ENCODE measurements at regions not wholly inside any gene's neighbourhood (a gene's known extent, or its start where the extent isn't known, plus 50 kb on each side); places are given as distances from the start of the nearest gene placed in this dataset.
"Not testable (repeated sequence)": the region's sequence is repeated elsewhere in the genome, so short reads cannot be mapped to it uniquely, and the experiment has no call there.

GRCh38 chr11:97620007-97620406 is 1230.2 kb downstream of the JRKL start:
- H3K4me1 Mint-ChIP-seq = no peaks in the 10 kb centered on the region
- H3K4me1 ChIP-seq (ENCODE audit: control insufficient read depth, insufficient read depth, low read length, poor library complexity, severe bottlenecking) = no peaks in the 10 kb centered on the region
- no peak overlapping the region for H3K4me3 Mint-ChIP-seq
- H3K9me3 ChIP-seq (ENCODE audit: control insufficient read depth in 2 of 2, low read length in 2 of 2) = peaks cover 0 to 5% of the 10 kb centered on the region in 2 experiments
- peaks cover 5 to 20% (median 8%) of the 10 kb centered on the region in 7 donors for H3K9me3 Mint-ChIP-seq
- no peaks in the 10 kb centered on the region for H3K27me3 ChIP-seq (ENCODE audit: control insufficient read depth, insufficient read depth, low read length)
- H3K36me3 ChIP-seq (ENCODE audit: control insufficient read depth, insufficient read depth, low read length) = no peaks in the 10 kb centered on the region
- no peak for DNase-seq
- H3K27ac ChIP-seq (ENCODE audit: insufficient read depth, low read length, poor library complexity, severe bottlenecking) = no peak overlapping the region
- no peaks in the 10 kb centered on the region for H3K36me3 Mint-ChIP-seq
- no peak for ATAC-seq (ENCODE audit: low read depth in 2 of 2)
- H3K4me3 ChIP-seq (ENCODE audit: low read depth, low read length) = no peak overlapping the region
- no peak overlapping the region for H3K27ac Mint-ChIP-seq
- no peaks in the 10 kb centered on the region for H3K27me3 Mint-ChIP-seq

DNA sequence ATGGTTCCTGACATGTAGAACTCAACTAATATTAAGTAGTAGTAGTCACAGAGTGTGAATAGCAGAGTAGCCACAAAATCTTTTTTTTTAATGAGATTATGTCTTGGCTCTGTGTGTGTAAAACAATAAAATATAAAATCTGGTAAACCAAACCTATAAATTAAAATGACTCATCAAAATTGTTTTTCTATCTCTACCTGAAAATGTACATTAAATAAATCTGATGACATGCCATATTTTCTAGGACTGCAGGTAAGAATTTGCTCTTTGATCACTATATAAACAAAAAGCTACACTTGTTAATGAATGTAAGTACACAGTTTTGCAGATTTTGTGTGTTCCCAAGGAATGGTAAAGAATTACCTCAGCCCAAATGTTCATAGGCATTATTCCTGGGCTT is 1231.5 kb downstream of the JRKL start:
- Histone ChIP-seq H3K4me1 (ENCODE audit: control insufficient read depth, insufficient read depth, low read length, poor library complexity, severe bottlenecking) (no peaks in the 10 kb centered on the region), H3K9me3 (ENCODE audit: control insufficient read depth in 2 of 2, low read length in 2 of 2) (peaks cover 3 to 5% of the 10 kb centered on the region in 2 experiments), H3K36me3 (ENCODE audit: control insufficient read depth, insufficient read depth, low read length) (no peaks in the 10 kb centered on the region), H3K4me3 (ENCODE audit: low read depth, low read length) (no peak overlapping the region), H3K27me3 (ENCODE audit: control insufficient read depth, insufficient read depth, low read length) (no peaks in the 10 kb centered on the region), H3K27ac (ENCODE audit: insufficient read depth, low read length, poor library complexity, severe bottlenecking) (no peak overlapping the region)
- H3K27ac Mint-ChIP-seq = no peak overlapping the region
- peaks cover 5 to 20% (median 8%) of the 10 kb centered on the region in 7 donors for H3K9me3 Mint-ChIP-seq
- H3K4me1 Mint-ChIP-seq = no peaks in the 10 kb centered on the region
- no peaks in the 10 kb centered on the region for H3K27me3 Mint-ChIP-seq
- DNase-seq (no peak), ATAC-seq (ENCODE audit: low read depth in 2 of 2) (no peak)
- H3K36me3 Mint-ChIP-seq = no peaks in the 10 kb centered on the region
- no peak overlapping the region for H3K4me3 Mint-ChIP-seq

- no peaks in the 10 kb centered on the region for H3K4me1 Mint-ChIP-seq
- no peaks in the 10 kb centered on the region for H3K27me3 Mint-ChIP-seq
- no peaks in the 10 kb centered on the region for H3K36me3 Mint-ChIP-seq
- no peak overlapping the region for H3K4me3 ChIP-seq (ENCODE audit: low read depth, low read length)
- ATAC-seq (ENCODE audit: low read depth in 2 of 2) (no peak), DNase-seq (no peak)
- H3K9me3 ChIP-seq (ENCODE audit: control insufficient read depth in 2 of 2, low read length in 2 of 2) = peaks cover 3 to 5% of the 10 kb centered on the region in 2 experiments
- no peaks in the 10 kb centered on the region for H3K4me1 ChIP-seq (ENCODE audit: control insufficient read depth, insufficient read depth, low read length, poor library complexity, severe bottlenecking)
- peaks cover 4 to 14% (median 6%) of the 10 kb centered on the region in 7 donors for H3K9me3 Mint-ChIP-seq
- no peaks in the 10 kb centered on the region for H3K27me3 ChIP-seq (ENCODE audit: control insufficient read depth, insufficient read depth, low read length)
- H3K4me3 Mint-ChIP-seq = no peak overlapping the region
- H3K27ac Mint-ChIP-seq = no peak overlapping the region
- H3K36me3 ChIP-seq (ENCODE audit: control insufficient read depth, insufficient read depth, low read length) = no peaks in the 10 kb centered on the region
- H3K27ac ChIP-seq (ENCODE audit: insufficient read depth, low read length, poor library complexity, severe bottlenecking) = no peak overlapping the region
Observed at GRCh38 chr11:97622795-97623194, 1233.0 kb downstream of the JRKL start.

DNA sequence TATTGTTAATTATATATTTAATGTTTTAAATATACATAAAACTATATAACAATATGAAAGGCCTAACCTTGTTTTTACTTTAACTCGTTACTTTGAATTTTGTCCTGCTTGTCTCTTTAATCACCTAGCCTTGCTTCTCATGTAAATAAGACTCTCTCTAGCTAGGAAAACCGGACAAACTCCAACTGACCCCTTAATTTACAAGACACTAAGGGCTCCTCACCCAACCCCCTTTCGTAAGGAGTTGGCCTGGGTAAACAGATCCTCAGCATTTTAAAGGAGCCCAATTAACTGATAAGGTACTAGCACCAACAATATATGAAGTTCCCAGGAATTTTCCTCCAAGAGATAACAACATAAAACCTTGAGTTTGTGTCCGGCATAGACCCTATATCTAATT is 1246.9 kb downstream of the JRKL start:
- not testable (repeated sequence) for H3K27me3 ChIP-seq (ENCODE audit: control insufficient read depth, insufficient read depth, low read length); H3K27me3 Mint-ChIP-seq; DNase-seq; ATAC-seq (ENCODE audit: low read depth in 2 of 2); H3K4me3 Mint-ChIP-seq; H3K27ac ChIP-seq (ENCODE audit: insufficient read depth, low read length, poor library complexity, severe bottlenecking); H3K4me1 Mint-ChIP-seq; H3K36me3 ChIP-seq (ENCODE audit: control insufficient read depth, insufficient read depth, low read length); H3K4me1 ChIP-seq (ENCODE audit: control insufficient read depth, insufficient read depth, low read length, poor library complexity, severe bottlenecking); H3K36me3 Mint-ChIP-seq; H3K4me3 ChIP-seq (ENCODE audit: low read depth, low read length); H3K27ac Mint-ChIP-seq; H3K9me3 ChIP-seq (ENCODE audit: control insufficient read depth in 2 of 2, low read length in 2 of 2)
- H3K9me3 Mint-ChIP-seq = peaks cover 3 to 28% (median 10%) of the 10 kb centered on the region in 7 donors

GRCh38 chr11:97637701-97638100 is 1247.9 kb downstream of the JRKL start:
- Histone ChIP-seq H3K27ac (ENCODE audit: insufficient read depth, low read length, poor library complexity, severe bottlenecking) (no peak overlapping the region), H3K36me3 (ENCODE audit: control insufficient read depth, insufficient read depth, low read length) (no peaks in the 10 kb centered on the region), H3K4me1 (ENCODE audit: control insufficient read depth, insufficient read depth, low read length, poor library complexity, severe bottlenecking) (no peaks in the 10 kb centered on the region), H3K27me3 (ENCODE audit: control insufficient read depth, insufficient read depth, low read length) (no peaks in the 10 kb centered on the region), H3K4me3 (ENCODE audit: low read depth, low read length) (no peak overlapping the region), H3K9me3 (ENCODE audit: control insufficient read depth in 2 of 2, low read length in 2 of 2) (no peaks in the 10 kb centered on the region)
- Mint-ChIP-seq H3K36me3 (no peaks in the 10 kb centered on the region), H3K27me3 (no peaks in the 10 kb centered on the region), H3K4me3 (no peak overlapping the region), H3K27ac (no peak overlapping the region), H3K4me1 (no peaks in the 10 kb centered on the region), H3K9me3 (peaks cover 2 to 28% (median 10%) of the 10 kb centered on the region in 7 donors)
- DNase-seq (no peak), ATAC-seq (ENCODE audit: low read depth in 2 of 2) (no peak)

GRCh38 chr11:97638641-97639224 is 1248.9 kb downstream of the JRKL start:
- Histone ChIP-seq H3K27me3 (ENCODE audit: control insufficient read depth, insufficient read depth, low read length) (no peaks in the 10 kb centered on the region), H3K36me3 (ENCODE audit: control insufficient read depth, insufficient read depth, low read length) (no peaks in the 10 kb centered on the region), H3K4me1 (ENCODE audit: control insufficient read depth, insufficient read depth, low read length, poor library complexity, severe bottlenecking) (no peaks in the 10 kb centered on the region), H3K27ac (ENCODE audit: insufficient read depth, low read length, poor library complexity, severe bottlenecking) (no peak overlapping the region), H3K9me3 (ENCODE audit: control insufficient read depth in 2 of 2, low read length in 2 of 2) (no peaks in the 10 kb centered on the region), H3K4me3 (ENCODE audit: low read depth, low read length) (no peak overlapping the region)
- H3K4me3 Mint-ChIP-seq = no peak overlapping the region
- H3K27me3 Mint-ChIP-seq = no peaks in the 10 kb centered on the region
- peaks cover 2 to 28% (median 10%) of the 10 kb centered on the region in 7 donors for H3K9me3 Mint-ChIP-seq
- H3K4me1 Mint-ChIP-seq = no peaks in the 10 kb centered on the region
- no peaks in the 10 kb centered on the region for H3K36me3 Mint-ChIP-seq
- no peak for DNase-seq
- no peak overlapping the region for H3K27ac Mint-ChIP-seq
- ATAC-seq (ENCODE audit: low read depth in 2 of 2) = no peak

- Histone ChIP-seq H3K36me3 (ENCODE audit: control insufficient read depth, insufficient read depth, low read length) (no peaks in the 10 kb centered on the region), H3K27me3 (ENCODE audit: control insufficient read depth, insufficient read depth, low read length) (no peaks in the 10 kb centered on the region), H3K27ac (ENCODE audit: insufficient read depth, low read length, poor library complexity, severe bottlenecking) (no peak overlapping the region), H3K4me3 (ENCODE audit: low read depth, low read length) (no peak overlapping the region), H3K9me3 (ENCODE audit: control insufficient read depth in 2 of 2, low read length in 2 of 2) (no peaks in the 10 kb centered on the region), H3K4me1 (ENCODE audit: control insufficient read depth, insufficient read depth, low read length, poor library complexity, severe bottlenecking) (no peaks in the 10 kb centered on the region)
- H3K27me3 Mint-ChIP-seq = no peaks in the 10 kb centered on the region
- no peaks in the 10 kb centered on the region for H3K36me3 Mint-ChIP-seq
- no peak overlapping the region for H3K4me3 Mint-ChIP-seq
- no peak overlapping the region for H3K27ac Mint-ChIP-seq
- H3K9me3 Mint-ChIP-seq = peaks cover 4 to 19% (median 10%) of the 10 kb centered on the region in 7 donors
- no peaks in the 10 kb centered on the region for H3K4me1 Mint-ChIP-seq
- no peak for ATAC-seq (ENCODE audit: low read depth in 2 of 2)
- no peak for DNase-seq
Observed at GRCh38 chr11:97641988-97642387, 1252.2 kb downstream of the JRKL start.

GRCh38 chr11:97645736-97646135 is 1255.9 kb downstream of the JRKL start:
- ATAC-seq (ENCODE audit: low read depth in 2 of 2) = no peak
- no peak overlapping the region for H3K27ac Mint-ChIP-seq
- H3K9me3 ChIP-seq (ENCODE audit: control insufficient read depth in 2 of 2, low read length in 2 of 2) = no peaks in the 10 kb centered on the region

More at GRCh38 chr11:97645736-97646135, 1255.9 kb downstream of the JRKL start:
- no peaks in the 10 kb centered on the region for H3K36me3 ChIP-seq (ENCODE audit: control insufficient read depth, insufficient read depth, low read length)
- no peaks in the 10 kb centered on the region for H3K27me3 ChIP-seq (ENCODE audit: control insufficient read depth, insufficient read depth, low read length)
- Mint-ChIP-seq H3K4me3 (no peak overlapping the region), H3K27me3 (no peaks in the 10 kb centered on the region), H3K4me1 (no peaks in the 10 kb centered on the region), H3K36me3 (no peaks in the 10 kb centered on the region), H3K9me3 (peaks cover 0 to 20% (median 12%) of the 10 kb centered on the region in 7 donors)
- no peak overlapping the region for H3K27ac ChIP-seq (ENCODE audit: insufficient read depth, low read length, poor library complexity, severe bottlenecking)
- no peak for DNase-seq
- no peaks in the 10 kb centered on the region for H3K4me1 ChIP-seq (ENCODE audit: control insufficient read depth, insufficient read depth, low read length, poor library complexity, severe bottlenecking)
- H3K4me3 ChIP-seq (ENCODE audit: low read depth, low read length) = no peak overlapping the region
